T-helper 1 cell treated with Interleukin-12 subunit alpha and Interleukin-12 subunit beta and Interleukin-4 antibody, amounts not matched to agents 30 μg/mL and 1 μg/mL, for 36 hours (primary cell): ENCODE measurements at regions not wholly inside any gene's neighbourhood (a gene's known extent, or its start where the extent isn't known, plus 50 kb on each side); places are given as distances from the start of the nearest gene placed in this dataset.
"Not testable (repeated sequence)": the region's sequence is repeated elsewhere in the genome, so short reads cannot be mapped to it uniquely, and the experiment has no call there.

ENCODE experiments used
- H3K27ac Mint-ChIP-seq: one replicate; pipeline ENCODE4 v1.8.0; 2021; ENCODE audit warnings: mild to moderate bottlenecking, mixed read lengths
- H3K27me3 Mint-ChIP-seq: one replicate; pipeline ENCODE4 v1.8.0; 2021; ENCODE audit warnings: low read depth, mixed read lengths
- H3K36me3 Mint-ChIP-seq: one replicate; pipeline ENCODE4 v1.8.0; 2021; ENCODE audit warnings: low read depth, mixed read lengths
- H3K4me1 Mint-ChIP-seq: one replicate; pipeline ENCODE4 v1.8.0; 2021; ENCODE audit warnings: low read depth, mixed read lengths
- H3K4me3 Mint-ChIP-seq: one replicate; pipeline ENCODE4 v1.8.0; 2021; ENCODE audit warnings: mild to moderate bottlenecking, moderate library complexity, mixed read lengths
- H3K9me3 Mint-ChIP-seq: one replicate; pipeline ENCODE4 v1.8.0; 2021; ENCODE audit warnings: mixed read lengths

- Mint-ChIP-seq H3K27ac (no peak overlapping the region), H3K9me3 (no peaks in the 10 kb centered on the region), H3K4me3 (no peak overlapping the region), H3K4me1 (no peaks in the 10 kb centered on the region), H3K27me3 (no peaks in the 10 kb centered on the region), H3K36me3 (no peaks in the 10 kb centered on the region)
Measured at GRCh38 chr20:40634891-40635290, 54.1 kb downstream of the MAFB start.

DNA sequence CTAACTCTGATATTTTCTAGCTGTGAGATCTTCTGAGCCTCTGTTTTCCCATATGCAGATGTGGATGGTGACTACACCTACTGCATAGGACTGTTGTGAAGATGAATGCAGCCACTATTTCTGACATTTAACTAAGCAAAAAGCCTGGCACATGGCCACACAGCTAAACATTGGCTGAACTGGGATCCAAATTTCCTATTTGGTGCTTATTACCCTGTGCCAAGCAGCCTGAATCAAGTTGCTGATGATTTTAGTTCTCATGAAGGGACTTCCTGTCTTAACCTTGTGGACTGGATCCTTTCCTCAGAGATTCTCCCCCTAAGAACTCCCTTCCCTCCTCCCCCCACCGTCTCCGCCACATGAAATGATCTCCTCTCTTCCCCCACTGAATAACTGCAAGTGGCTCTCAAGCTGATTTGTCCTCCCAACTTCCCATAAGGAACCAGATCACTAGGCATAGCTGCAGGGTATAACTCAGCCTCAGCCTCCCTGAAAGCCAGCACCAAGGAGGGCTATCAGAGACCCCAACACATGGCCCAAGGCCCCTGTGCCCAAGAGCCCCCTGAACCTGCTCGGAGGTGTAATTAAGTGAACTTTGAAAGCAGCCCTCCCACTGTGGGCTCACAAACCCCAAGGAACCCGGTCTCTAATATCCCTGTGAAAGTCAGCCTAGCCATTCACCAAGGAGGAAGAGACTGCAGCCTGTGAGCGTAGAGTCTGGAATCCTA, 55.7 kb downstream of the MAFB start:
- Mint-ChIP-seq H3K36me3 (no peaks in the 10 kb centered on the region), H3K4me3 (no peak overlapping the region)

GRCh38 chr20:40632346-40632976, 56.6 kb downstream of the MAFB start:
- H3K4me3 Mint-ChIP-seq: no peak overlapping the region
- no peak overlapping the region for H3K27ac Mint-ChIP-seq
- no peaks in the 10 kb centered on the region for H3K9me3 Mint-ChIP-seq
- no peaks in the 10 kb centered on the region for H3K4me1 Mint-ChIP-seq
- no peaks in the 10 kb centered on the region for H3K27me3 Mint-ChIP-seq
- H3K36me3 Mint-ChIP-seq: no peaks in the 10 kb centered on the region

More for the DNA sequence above, 55.7 kb downstream of the MAFB start:
- no peaks in the 10 kb centered on the region for H3K27me3 Mint-ChIP-seq
- no peaks in the 10 kb centered on the region for H3K4me1 Mint-ChIP-seq
- no peak overlapping the region for H3K27ac Mint-ChIP-seq
- H3K9me3 Mint-ChIP-seq: no peaks in the 10 kb centered on the region

- Mint-ChIP-seq H3K9me3 (peaks cover 3% of the 10 kb centered on the region), H3K36me3 (no peaks in the 10 kb centered on the region), H3K27me3 (no peaks in the 10 kb centered on the region), H3K4me3 (no peak overlapping the region), H3K4me1 (no peaks in the 10 kb centered on the region), H3K27ac (no peak overlapping the region)
Measured at GRCh38 chr20:40631119-40631631, 57.9 kb downstream of the MAFB start.

GRCh38 chr20:40630713-40631112, 58.3 kb downstream of the MAFB start:
- no peaks in the 10 kb centered on the region for H3K27me3 Mint-ChIP-seq
- H3K4me3 Mint-ChIP-seq: no peak overlapping the region
- no peaks in the 10 kb centered on the region for H3K36me3 Mint-ChIP-seq
- H3K27ac Mint-ChIP-seq: no peak overlapping the region
- peaks cover 3% of the 10 kb centered on the region for H3K9me3 Mint-ChIP-seq
- no peaks in the 10 kb centered on the region for H3K4me1 Mint-ChIP-seq

DNA sequence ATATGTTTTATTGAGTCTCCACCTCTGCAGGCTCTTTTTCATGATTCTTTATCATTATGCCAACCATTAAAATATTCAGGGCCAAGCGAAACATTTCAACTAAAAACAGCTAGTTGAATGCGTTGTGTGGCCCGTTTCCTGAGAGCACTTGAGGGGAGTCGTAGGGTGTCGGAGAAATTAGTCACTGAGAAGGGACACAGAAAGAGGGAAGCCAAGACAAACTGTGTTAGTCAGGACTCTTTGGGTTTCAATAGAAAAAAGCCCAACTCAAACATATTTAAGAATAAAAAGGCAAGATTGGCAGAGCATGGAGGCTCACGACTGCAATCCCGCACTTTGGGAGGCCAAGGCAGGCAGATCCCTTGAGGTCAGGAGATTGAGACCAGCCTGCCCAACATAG, 58.9 kb downstream of the MAFB start:
- H3K9me3 Mint-ChIP-seq: peaks cover 3% of the 10 kb centered on the region
- no peak overlapping the region for H3K27ac Mint-ChIP-seq
- H3K4me1 Mint-ChIP-seq: no peaks in the 10 kb centered on the region
- no peak overlapping the region for H3K4me3 Mint-ChIP-seq
- no peaks in the 10 kb centered on the region for H3K36me3 Mint-ChIP-seq
- H3K27me3 Mint-ChIP-seq: no peaks in the 10 kb centered on the region

DNA sequence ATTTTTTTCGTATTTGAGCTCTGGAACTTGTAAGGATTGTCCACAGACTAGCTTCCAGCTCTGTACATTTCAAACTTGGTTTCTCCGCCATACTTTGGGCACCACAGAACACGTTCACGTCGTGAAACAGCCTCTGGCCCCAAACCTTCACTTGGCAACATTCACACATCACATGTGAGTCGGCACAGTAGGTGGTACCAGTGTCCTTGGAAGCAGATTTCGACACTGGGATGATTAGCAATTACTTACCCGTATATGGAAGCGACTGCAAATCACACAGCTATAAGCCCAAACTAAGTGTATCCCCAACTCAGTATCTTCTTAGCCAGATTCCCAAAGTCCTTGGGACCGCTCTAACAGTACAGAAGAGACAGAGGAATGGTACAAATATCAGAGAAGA, 60.2 kb downstream of the MAFB start:
- no peak overlapping the region for H3K4me3 Mint-ChIP-seq
- H3K36me3 Mint-ChIP-seq: no peaks in the 10 kb centered on the region
- no peaks in the 10 kb centered on the region for H3K27me3 Mint-ChIP-seq
- no peak overlapping the region for H3K27ac Mint-ChIP-seq
- H3K4me1 Mint-ChIP-seq: no peaks in the 10 kb centered on the region
- peaks cover 3% of the 10 kb centered on the region for H3K9me3 Mint-ChIP-seq

DNA sequence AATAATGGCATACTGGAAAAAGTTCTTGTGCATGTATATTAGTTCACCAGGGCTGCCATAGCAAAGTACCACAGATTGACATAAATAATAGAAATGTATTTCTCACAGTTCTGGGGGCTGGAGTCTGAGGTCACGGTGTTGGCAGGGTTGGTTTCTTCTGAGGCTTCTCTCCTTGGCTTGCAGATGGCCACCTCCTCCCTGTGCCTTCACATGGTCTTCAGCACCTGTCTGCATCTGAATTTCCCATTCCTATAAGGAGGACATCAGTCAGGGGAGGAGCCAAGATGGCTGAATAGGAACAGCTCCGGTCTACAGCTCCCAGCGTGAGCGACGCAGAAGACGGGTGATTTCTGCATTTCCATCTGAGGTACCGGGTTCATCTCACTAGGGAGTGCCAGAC, 70.0 kb downstream of the MAFB start:
- not testable (repeated sequence) for H3K4me3 Mint-ChIP-seq, H3K27me3 Mint-ChIP-seq, H3K27ac Mint-ChIP-seq, H3K4me1 Mint-ChIP-seq, H3K36me3 Mint-ChIP-seq, H3K9me3 Mint-ChIP-seq

GRCh38 chr20:40617594-40617993, 71.4 kb downstream of the MAFB start:
- Mint-ChIP-seq H3K4me3 (no peak overlapping the region), H3K27ac (no peak overlapping the region), H3K27me3 (peaks cover 6% of the 10 kb centered on the region), H3K4me1 (no peaks in the 10 kb centered on the region), H3K36me3 (no peaks in the 10 kb centered on the region), H3K9me3 (no peaks in the 10 kb centered on the region)

DNA sequence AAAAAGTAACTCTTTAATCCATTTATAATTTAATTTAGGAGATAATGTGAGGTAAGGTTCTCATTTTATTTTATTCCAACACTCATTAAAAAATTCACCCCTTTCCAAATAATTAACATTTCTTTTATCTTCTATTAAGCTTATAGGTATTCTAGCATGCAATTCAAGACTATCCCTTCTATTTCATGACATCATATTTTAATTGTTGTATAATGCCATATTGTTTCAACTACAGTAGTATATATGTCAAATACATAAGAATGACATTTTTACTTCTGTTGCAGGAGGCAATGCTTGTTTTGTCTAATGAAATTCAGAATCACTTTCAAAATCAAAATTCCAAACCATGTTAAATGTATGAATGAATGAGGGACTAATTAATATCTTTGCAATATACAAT, 76.2 kb downstream of the MAFB start:
- no peak overlapping the region for H3K27ac Mint-ChIP-seq
- H3K36me3 Mint-ChIP-seq: no peaks in the 10 kb centered on the region
- H3K27me3 Mint-ChIP-seq: peaks cover 6% of the 10 kb centered on the region
- H3K9me3 Mint-ChIP-seq: no peaks in the 10 kb centered on the region
- no peaks in the 10 kb centered on the region for H3K4me1 Mint-ChIP-seq
- no peak overlapping the region for H3K4me3 Mint-ChIP-seq

DNA sequence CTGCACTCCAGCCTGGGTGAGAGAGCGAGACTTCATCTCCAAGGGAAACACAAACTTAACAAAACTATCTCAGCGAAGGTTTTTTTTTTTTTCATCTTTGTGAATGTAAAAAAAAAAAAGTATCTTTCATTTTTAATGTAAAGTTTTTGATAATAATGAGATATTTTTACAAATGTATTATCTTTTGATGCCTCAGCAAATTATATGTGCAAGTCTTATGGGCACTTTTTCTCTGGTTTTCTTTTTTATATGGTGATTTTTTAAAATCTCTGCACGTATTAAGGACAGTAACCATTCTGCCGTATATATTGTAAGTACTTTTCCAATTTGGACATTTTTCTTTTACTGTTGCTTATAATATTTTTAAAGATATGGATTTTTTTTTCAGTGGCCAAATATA, 76.8 kb downstream of the MAFB start:
- H3K4me1 Mint-ChIP-seq: no peaks in the 10 kb centered on the region
- H3K36me3 Mint-ChIP-seq: no peaks in the 10 kb centered on the region
- no peaks in the 10 kb centered on the region for H3K9me3 Mint-ChIP-seq

GRCh38 chr20:40610730-40611129, 78.3 kb downstream of the MAFB start:
- H3K4me1 Mint-ChIP-seq: no peaks in the 10 kb centered on the region
- H3K4me3 Mint-ChIP-seq: no peak overlapping the region
- H3K36me3 Mint-ChIP-seq: no peaks in the 10 kb centered on the region
- no peak overlapping the region for H3K27ac Mint-ChIP-seq
- peaks cover 3% of the 10 kb centered on the region for H3K27me3 Mint-ChIP-seq
- no peaks in the 10 kb centered on the region for H3K9me3 Mint-ChIP-seq

More for the DNA sequence above, 76.8 kb downstream of the MAFB start:
- no peak overlapping the region for H3K27ac Mint-ChIP-seq
- peaks cover 6% of the 10 kb centered on the region for H3K27me3 Mint-ChIP-seq
- no peak overlapping the region for H3K4me3 Mint-ChIP-seq

- no peak overlapping the region for H3K4me3 Mint-ChIP-seq
- H3K27ac Mint-ChIP-seq: no peak overlapping the region
- no peaks in the 10 kb centered on the region for H3K36me3 Mint-ChIP-seq
- H3K4me1 Mint-ChIP-seq: no peaks in the 10 kb centered on the region
- no peaks in the 10 kb centered on the region for H3K9me3 Mint-ChIP-seq
- no peaks in the 10 kb centered on the region for H3K27me3 Mint-ChIP-seq
Measured at GRCh38 chr20:40607927-40608326, 81.1 kb downstream of the MAFB start.

- H3K9me3 Mint-ChIP-seq: no peaks in the 10 kb centered on the region
- no peak overlapping the region for H3K27ac Mint-ChIP-seq
- no peaks in the 10 kb centered on the region for H3K4me1 Mint-ChIP-seq
- H3K4me3 Mint-ChIP-seq: no peak overlapping the region
- H3K27me3 Mint-ChIP-seq: no peaks in the 10 kb centered on the region
- no peaks in the 10 kb centered on the region for H3K36me3 Mint-ChIP-seq
Measured at GRCh38 chr20:40606660-40607059, 82.4 kb downstream of the MAFB start.

DNA sequence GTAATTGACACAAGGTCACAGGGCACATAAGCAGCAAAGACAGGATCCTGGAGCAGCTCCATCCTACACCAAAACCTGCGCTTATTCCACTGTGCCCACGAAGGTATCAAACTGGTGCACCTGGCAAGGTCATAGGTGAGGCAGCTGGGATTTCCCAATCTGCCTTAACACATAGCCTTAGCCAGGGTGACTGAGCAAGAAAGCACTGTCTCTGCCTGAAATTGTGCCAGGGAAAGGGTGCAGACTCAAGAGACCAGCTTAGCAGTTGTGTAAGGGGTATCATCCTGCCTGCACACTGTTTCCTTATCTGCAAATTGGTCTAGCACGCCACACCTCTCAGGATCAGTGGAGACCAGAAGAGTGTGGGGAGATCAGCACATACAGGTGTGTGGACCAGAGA, 82.8 kb downstream of the MAFB start:
- Mint-ChIP-seq H3K4me3 (no peak overlapping the region), H3K36me3 (no peaks in the 10 kb centered on the region), H3K9me3 (no peaks in the 10 kb centered on the region), H3K4me1 (no peaks in the 10 kb centered on the region), H3K27me3 (no peaks in the 10 kb centered on the region), H3K27ac (no peak overlapping the region)
